NCI-H524 (cell line): ENCODE measurements at regions not wholly inside any gene's neighbourhood (a gene's known extent, or its start where the extent isn't known, plus 50 kb on each side); places are given as distances from the start of the nearest gene placed in this dataset.

ENCODE experiments used
- DNase-seq, 2 experiments: peaks; one replicate each; lab custom pipeline; 2025; lab: John Stamatoyannopoulos, UW

DNA sequence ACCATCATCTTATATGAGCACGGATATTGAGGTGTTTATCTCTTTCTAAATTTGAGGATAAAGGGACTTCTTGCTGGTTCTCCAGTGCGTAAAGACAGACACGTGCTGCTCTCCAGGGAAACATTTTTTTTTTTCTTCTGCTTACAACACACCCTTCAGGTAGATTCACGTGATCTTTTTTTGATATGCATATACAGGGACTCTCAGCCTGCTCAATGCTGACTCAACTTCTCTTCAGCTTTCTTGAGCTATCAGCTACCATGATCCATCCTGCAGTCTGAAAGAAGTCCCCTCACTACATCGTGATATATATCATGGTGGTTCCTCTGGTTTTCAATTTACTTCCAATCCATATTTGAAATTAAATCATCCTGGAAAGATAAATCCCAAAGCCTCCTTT, 87.1 kb upstream of the SLITRK3 start:
- DNase-seq, result no peak

- no peak for DNase-seq
These were observed 83.3 kb upstream of the SLITRK3 start for GRCh38 chr3:165279471-165279870.

DNA sequence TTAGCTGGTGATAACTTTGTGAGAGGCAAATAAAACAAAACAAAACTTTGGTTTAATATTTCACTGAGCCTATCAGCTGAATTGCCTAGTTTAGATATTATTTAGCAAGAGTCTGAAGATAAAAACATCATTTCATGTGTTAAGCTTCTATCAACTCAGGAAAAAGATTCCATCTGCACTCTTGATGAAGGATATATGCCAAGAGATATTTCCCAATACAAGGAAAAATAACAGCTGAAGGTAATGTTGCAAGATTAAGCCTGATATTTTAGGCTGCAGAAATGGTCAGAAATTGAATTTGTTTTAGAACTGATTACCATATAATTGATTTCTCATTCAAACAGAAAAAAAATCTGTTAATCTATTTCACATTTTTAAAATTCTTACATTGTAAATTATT, 77.2 kb upstream of the SLITRK3 start:
- DNase-seq, result peak in 1 of 2 experiments; percentile 9

GRCh38 chr3:165259541-165260193, 63.5 kb upstream of the SLITRK3 start:
- DNase-seq, result no peak

- DNase-seq, result peak in 1 of 2 experiments; percentile 34
These were observed 60.4 kb upstream of the SLITRK3 start for GRCh38 chr3:165256554-165257065.

DNA sequence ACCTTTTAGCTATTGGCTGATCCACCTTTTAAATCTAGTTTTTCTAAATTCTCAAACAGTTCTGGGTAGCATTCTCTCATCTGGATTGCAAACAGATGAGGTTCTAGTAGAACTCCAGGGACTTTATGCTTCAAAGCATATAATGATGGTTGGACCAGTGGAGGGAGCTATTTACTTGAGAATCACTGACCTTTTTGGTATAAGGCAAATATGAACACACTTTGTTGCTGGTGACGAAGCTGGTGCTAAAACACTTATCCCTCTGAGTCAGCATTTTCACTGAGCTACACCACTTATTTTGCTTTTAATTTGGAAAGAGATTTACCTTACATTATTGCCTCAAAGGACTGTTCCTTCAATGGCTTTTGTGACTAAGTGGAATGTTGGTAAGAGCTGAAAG, 58.6 kb upstream of the SLITRK3 start:
- peak; percentile 60 to 66 for DNase-seq
